Left cardiac atrium (tissue), 4 donors: ENCODE measurements at regions not wholly inside any gene's neighbourhood (a gene's known extent, or its start where the extent isn't known, plus 50 kb on each side); places are given as distances from the start of the nearest gene placed in this dataset.

Experiments
- ATAC-seq, 2 donors: fragments of 200-7000 bp; cut with Tn5 transposase; one replicate each; pipeline ENCODE4 v1.9.1; 2020; ENCODE audit warnings: mild to moderate bottlenecking in 2 of 2, moderate library complexity in 2 of 2
- DNase-seq: peaks from one replicate; pipeline ENCODE4 v3.0.0-alpha.2; 2020
- intact Hi-C, 2 donors: fragments of 100-400 bp; cut with DNase I; formaldehyde crosslinking; loops; one replicate each; pipeline versions ENCODE4 v1.14.1 to v1.15.1; 2022 to 2023
- donor health status: DM: no; HTN: yes; CAD: no.
- donor health status: DM: no; HTN: yes; CAD: no; lungs with severe emphysema.
- donor health status: DM: yes; HTN: yes; CAD: no.
- donor health status: Dilated cardiomyopathy.

DNA sequence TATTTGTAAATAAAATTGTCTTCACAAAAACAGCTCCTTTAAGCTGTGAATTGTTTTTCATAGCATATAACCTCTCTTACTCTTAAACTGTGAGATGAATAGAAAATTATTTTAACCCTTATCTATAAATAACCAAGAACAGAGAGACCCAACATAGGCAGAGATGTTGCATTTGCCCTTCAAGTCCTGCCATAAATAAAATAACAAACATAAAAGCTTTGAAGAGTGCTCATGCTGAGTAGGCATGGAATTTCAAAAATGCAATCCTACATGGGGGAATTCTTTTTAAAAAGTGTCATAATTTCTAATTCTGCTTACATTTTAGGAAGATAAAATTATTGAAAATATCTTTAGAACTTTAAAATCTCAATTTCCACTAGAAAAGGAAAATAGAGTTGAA, 124.1 kb upstream of the FERD3L start:
- intact Hi-C loops = no loop called here
- ATAC-seq (no peak), DNase-seq (no peak)

DNA sequence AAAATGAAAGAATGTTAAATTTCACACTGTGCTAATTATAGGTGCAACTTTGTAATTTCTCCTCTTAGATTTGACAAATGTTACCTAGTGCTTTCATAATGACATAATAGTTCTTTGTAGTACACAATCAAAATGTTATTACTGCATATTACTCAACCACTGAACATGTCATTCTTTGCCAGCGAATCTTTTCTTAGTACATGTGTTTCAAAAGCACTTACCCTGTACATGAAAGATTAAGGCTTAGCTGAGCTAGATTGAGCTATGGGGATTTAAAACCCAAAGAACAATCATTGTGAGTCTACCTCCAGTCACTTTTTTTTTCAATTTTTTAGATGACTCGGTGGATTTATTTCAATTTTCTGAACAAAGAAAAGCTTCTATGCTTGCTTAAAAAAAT, 123.5 kb upstream of the FERD3L start:
- intact Hi-C loops = no loop called here
- ATAC-seq = no peak
- DNase-seq = no peak

DNA sequence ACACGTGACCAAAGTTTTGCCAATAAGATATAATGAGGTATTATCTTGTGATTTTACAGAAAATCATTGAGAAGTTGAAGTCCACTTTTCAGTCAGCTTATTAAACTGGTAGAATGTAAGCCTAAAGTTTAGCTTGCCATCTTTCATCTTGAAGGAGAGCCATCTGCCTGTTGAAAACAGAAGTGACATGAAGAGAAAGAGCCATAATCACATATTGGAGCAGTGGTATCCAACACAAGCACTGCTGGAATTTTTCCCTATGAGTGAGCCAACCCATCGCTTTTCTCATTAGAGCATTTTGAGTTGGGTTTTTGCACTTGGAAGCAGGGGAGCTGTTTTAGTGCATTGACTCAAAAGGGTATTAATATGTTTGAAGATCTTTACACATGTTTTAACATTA, 117.6 kb upstream of the FERD3L start:
- intact Hi-C loops = no loop called here
- DNase-seq (no peak), ATAC-seq (no peak)

DNA sequence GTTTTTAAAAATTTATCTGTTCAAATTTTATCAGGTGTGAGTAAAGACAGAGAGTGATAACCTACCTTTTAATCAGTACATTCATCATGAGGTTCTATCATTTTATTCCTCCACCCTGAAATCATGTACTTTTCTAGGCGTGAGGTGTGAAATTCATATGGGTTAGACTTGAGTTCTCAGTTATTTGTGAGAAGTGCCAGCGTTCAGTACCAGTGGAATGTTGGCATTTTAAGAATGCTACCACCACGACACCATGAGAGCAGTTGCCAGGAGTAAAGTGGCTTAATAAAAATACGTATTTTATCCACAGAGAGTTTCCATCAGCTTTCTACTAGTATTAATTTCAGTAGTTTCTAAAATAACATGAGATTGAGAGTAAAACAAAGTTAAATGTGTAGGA, 104.1 kb upstream of the FERD3L start:
- DNase-seq (no peak), ATAC-seq (no peak)
- intact Hi-C loops = no loop called here

DNA sequence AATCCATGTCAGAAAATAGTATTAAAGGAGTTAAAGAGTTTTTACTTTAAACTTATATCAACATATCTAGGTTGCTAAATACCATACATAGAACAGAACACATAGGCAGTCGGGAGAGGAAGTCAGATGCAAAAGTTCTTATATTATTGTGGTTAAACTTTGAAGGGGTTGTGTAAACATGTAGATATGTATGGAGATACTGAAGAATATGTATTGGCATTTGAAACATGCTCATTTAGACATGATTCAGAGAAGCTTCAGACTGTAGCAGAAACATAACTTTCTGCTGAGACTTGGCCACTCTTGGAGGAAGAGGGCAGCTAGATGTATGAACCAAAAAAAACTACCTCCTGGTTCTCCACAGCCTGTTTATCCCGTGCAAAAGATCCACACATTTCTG, 103.5 kb upstream of the FERD3L start:
- DNase-seq (no peak), ATAC-seq (no peak)

DNA sequence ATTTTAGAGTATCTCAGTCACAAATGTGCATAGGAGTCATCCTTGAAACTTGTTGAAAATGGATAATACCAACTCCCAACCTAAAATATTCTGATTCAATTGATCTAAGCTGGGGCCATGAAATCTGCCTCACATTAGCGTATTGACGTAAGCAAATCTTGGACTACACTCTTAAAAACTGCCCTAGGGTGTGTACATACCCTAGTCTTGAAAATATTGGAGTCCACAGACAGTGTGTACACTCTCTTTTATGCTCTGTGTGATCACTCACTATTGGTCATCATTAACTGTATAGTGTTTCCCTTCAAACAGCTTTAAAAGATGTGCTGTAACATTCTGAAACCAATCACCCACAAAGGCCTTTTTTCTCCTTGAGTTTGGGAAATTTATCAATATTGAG, 102.9 kb upstream of the FERD3L start:
- ATAC-seq = no peak
- intact Hi-C loops = no loop called here
- no peak for DNase-seq

More for the DNA sequence above, 103.5 kb upstream of the FERD3L start:
- intact Hi-C loops = no loop called here

DNA sequence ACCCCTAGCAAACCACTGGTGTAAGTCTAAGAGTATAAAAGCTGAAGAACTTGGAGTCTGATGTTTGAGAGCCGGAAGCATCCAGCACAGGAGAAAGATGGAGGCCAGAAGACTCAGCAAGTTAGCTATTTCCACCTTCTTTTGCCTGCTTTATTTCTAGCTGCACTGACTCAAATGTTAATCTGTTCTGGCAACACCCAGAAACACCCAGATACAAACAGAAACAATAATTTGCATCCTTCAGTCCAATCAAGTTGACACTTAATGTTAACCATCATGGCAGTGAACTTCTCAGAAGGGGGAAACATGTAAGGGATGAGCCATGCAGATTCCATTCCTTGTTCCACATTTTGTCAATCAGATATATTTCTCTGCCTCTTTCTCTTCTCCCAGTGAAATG, 101.8 kb upstream of the FERD3L start:
- intact Hi-C loops = no loop called here
- DNase-seq (no peak), ATAC-seq (no peak)

DNA sequence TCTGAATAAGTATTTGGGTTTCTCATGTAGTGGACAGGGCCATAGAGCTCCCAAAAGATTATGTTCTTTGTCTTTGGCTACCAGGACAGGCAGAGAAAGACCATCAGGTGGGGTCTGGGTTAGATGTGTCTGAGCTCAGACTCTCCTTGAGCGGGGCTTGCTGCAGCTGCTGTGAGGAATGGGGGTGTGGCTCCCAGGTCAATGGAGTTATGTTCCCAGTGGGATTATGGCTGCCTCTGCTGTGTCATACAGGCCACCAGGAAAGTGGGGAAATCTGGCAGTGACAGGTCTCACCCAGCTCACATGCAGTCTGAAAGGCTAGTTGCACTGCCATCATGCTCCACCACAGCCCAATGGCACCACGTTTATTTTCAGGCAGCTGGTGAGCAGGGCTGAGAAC, 97.0 kb upstream of the FERD3L start:
- no peak for DNase-seq
- intact Hi-C loops = no loop called here
- no peak for ATAC-seq

DNA sequence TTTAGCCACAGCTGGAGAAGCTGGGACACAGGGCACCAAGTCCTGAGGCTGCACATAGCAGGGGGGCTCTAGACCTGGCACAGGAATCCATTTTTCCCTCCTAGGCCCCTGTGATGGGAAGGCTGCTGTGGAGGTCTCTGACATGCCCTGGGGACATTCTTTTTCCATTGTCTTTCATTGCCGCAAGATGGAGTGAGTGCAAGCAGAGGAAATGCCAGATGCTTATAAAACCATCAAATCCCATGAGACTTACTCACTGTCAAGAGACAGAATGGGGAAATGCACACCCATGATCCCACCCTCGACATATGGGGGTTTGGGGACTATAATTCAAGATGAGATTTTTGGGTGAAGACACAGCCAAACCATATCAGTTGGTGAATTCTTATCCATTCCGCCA, 94.7 kb upstream of the FERD3L start:
- ATAC-seq (no peak), DNase-seq (no peak)
- intact Hi-C loops = no loop called here

DNA sequence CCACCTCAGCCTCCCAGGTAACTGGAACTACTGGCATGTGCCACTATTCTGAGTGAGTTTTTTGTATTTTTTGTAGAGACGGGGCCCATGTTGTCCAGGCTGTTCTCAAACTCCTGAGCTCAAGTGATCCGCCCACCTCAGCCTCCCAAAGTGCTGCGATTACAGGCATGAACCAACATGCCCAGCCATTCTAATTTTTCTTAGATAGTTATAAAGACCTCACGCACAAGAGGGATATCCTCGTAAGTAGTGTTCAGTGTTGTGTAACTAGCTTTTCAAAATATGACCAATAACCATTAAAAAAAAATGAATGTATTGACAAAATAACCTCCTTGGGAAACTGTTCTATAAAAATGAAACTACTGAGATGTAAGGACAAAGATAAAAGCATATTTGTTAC, 90.5 kb upstream of the FERD3L start:
- intact Hi-C loops = no loop called here
- ATAC-seq = no peak
- no peak for DNase-seq

DNA sequence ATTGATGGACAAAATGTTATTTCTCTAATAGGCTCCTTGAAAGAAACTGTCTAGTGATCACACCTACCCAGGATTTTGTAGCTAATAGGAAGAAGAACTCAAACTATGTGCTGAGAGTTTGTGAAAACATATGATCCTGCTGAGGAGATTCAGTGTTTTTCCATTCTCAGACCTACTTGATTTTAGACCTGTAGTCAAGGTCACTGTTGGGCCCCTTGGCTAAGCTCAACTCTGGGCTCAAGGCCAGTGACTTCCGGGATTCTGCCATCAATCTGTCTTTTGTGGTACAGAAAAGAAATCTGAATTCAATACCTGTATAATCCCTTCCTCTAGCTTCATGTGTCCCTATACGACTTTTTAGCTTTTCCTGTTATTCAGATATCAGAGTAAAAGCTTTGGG, 79.7 kb upstream of the FERD3L start:
- intact Hi-C loops = loop anchor here in 1 of 2 donors (10.0 kb wide), 1 partner anchor 60 kb away; no protein-coding TSS in a partner anchor
- no peak for ATAC-seq
- no peak for DNase-seq

DNA sequence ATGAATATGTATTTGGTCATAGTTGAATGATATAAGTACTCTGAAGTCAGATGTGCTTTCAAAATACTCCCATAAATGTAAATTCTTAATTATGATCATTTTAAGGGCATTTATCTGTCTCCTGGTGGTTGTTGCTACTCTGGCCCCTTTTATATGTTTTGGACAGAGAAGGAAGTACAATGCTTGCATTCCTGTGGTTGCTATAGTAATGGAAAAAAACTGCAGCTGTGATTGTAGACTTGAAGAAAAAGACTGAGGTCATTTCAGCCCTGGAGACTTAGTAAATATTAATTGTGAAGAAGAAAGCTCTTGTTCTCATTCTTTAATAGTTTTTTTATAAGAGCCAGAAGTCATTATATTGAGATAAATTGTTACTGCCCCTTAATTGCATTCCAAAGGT, 70.2 kb upstream of the FERD3L start:
- no peak for ATAC-seq

DNA sequence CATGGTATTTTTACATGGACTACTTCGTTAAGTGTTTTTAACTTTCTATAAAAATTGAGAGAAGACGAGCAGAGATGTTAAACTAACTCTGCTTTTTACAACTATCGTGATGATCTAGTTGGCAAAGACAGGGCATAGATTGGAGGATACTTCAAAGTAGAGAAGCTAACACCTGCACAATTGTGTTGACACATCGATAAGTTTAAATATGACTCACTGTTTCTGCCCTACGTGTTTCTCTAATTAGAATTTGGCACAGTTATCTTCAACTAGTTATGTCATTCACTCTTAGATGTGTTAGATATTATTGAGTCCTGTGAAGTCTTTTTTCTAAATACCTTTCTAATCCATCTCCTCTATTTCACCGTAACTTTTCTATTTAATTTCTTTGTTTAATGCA, 68.5 kb upstream of the FERD3L start:
- intact Hi-C loops = no loop called here
- DNase-seq (no peak), ATAC-seq (no peak)

More for the DNA sequence above, 70.2 kb upstream of the FERD3L start:
- intact Hi-C loops = no loop called here
- DNase-seq = no peak

DNA sequence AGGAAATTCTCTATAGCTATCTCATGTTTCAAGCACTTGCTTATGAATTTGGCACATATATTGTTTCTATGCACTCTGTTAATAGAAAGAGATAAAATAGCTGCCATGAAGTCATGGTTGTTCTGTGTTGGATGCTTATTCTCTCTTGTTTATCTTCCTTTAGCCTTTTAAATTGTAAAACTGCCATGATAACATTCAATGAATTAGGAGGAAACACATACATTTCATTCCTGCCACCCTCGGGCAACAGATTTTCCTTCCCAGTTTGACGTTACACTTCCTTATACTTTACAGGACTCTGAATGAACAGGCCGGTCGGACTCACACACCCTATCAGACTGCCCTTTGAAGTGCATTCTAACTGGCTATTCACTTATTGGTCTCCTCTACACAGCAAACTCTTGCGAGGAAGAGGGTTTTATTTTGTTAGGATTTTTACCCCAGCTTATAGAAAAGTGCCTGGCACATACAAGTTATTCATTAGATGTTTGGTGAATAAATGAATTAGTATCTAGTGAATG, 65.7 kb upstream of the FERD3L start:
- intact Hi-C loops = no loop called here
- no peak for ATAC-seq
- no peak for DNase-seq

DNA sequence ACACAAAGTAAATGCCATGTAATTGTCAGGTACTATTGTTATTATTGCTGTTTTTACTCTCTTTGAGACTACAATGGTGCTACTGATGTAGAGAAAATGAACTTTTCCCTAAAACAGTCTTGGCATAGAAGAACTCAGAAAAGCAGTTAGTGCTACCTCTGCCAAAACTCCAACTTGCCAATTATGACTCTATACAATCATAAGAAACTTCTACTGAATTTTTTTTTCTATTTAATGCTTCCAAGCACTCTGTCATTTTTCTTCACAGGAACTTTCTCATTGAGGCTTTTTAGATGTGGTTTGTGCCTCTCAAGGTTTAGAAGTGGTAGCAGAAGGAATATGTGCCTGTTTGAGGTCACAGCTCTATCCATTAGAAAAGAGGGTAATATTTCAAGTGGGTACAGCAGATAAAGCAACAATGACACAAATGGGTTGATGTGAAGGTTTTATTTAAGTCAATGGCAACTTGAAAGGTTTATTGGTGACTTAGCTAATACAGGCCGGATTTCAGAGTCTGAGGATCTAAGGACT, 64.0 kb upstream of the FERD3L start:
- ATAC-seq (no peak), DNase-seq (no peak)

DNA sequence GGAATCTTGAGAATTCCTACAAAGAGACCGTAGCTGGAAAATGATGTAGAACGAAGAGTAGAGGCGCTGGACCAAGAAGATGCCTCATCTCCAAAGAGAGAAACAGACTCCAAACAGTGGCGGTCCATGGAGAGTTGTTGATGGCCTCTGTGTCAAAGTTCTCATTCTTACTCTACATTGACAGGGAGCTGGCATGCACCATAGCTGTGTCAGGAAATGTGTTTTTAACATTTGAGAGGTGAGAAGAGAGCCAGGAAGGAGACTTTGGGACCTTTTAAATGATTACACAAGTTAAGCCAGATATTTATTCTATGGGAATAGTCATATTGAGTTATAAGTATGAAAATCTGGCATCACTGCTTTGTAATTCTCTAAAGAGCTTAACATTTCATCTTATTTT, 61.5 kb upstream of the FERD3L start:
- no peak for ATAC-seq
- intact Hi-C loops = no loop called here
- DNase-seq = no peak

More for the DNA sequence above, 64.0 kb upstream of the FERD3L start:
- intact Hi-C loops = no loop called here

DNA sequence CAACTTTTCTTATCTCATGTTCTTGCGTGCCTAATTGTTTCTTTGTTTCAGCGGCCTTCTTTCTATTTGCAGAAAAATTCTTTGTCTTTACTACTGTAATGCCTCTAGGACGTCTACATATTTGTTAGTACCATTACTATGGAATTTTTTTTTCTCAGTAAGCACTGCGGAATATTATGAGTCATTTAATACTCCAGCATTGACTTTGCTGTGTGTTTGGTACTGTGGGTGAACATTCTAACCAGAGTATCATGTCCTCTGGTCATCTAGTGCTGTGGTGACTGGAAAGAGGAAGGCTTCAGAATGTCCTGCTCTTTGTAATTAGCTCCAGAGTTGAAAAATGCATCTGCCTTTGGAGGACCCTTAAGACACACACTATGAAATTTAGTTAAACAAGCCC, 58.5 kb upstream of the FERD3L start:
- intact Hi-C loops = no loop called here

DNA sequence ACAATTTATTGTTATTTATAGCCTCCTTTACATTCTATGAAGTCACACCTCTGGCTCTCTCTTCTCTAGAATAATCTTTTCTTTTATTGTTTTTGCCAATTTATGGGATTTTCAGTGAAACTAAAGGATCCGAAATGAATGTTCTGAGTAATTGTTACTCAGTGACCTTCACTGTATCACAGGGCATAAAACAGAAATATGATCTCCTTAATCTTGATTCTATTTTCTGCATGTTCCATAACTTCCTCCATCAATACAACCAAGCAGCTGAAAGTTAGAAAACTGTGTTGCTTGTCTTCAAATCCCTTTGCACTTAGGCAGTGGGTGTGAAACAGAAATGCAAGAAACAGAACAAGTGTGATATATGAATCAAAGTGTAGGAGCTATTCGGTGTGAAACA, 57.4 kb upstream of the FERD3L start:
- ATAC-seq = no peak
- no peak for DNase-seq
- intact Hi-C loops = no loop called here

More for the DNA sequence above, 58.5 kb upstream of the FERD3L start:
- no peak for DNase-seq
- ATAC-seq = no peak
